K562 (cell line): ENCODE measurements at regions not wholly inside any gene's neighbourhood (a gene's known extent, or its start where the extent isn't known, plus 50 kb on each side); places are given as distances from the start of the nearest gene placed in this dataset.

Experiments
- EP300 ChIP-seq: IDR thresholded peaks from 2 replicates; pipeline ENCODE4 v1.6.1; 2012; ENCODE audit warnings: low read length, improper control_type of control experiment
- FOXA3 ChIP-seq, 2 experiments: fragments of 450-650 bp in 1 of 2; sonication (generic) in 1 of 2; formaldehyde crosslinking; IDR thresholded peaks in 1 of 2; conservative IDR thresholded peaks in 1 of 2; 2 replicates each; pipeline versions ENCODE4 v1.4.0 to v1.8.0; 2020 to 2022; ENCODE audit warnings: mild to moderate bottlenecking in 2 of 2, missing genetic modification reagents in 1 of 2
- JUN ChIP-seq, 2 experiments: sonication (generic) in 1 of 2; formaldehyde crosslinking in 1 of 2; IDR thresholded peaks; 2 replicates each; pipeline versions ENCODE4 v1.6.1 to v1.8.0; 2012 to 2022; ENCODE audit warnings: borderline replicate concordance in 2 of 2, mild to moderate bottlenecking in 2 of 2, improper control_type of control experiment in 1 of 2, low read depth in 1 of 2, low read length in 1 of 2, missing genetic modification reagents in 1 of 2
- KLF16 ChIP-seq: IDR thresholded peaks from 2 replicates; pipeline ENCODE4 v1.6.1; 2016; ENCODE audit warnings: antibody characterized with exemption
- RAD51 ChIP-seq: fragments of 450-650 bp; IDR thresholded peaks from 2 replicates; pipeline ENCODE4 v1.7.1; 2016; ENCODE audit warnings: low read depth, mild to moderate bottlenecking, borderline replicate concordance
- ZNF324 ChIP-seq: fragments of 250-450 bp; sonication (Bioruptor Pico); IDR thresholded peaks from 2 replicates; pipeline ENCODE4 v1.4.0; 2020; ENCODE audit warnings: mild to moderate bottlenecking
- ZNF778 ChIP-seq: fragments of 450-650 bp; formaldehyde crosslinking; IDR thresholded peaks from 2 replicates; pipeline ENCODE4 v1.4.0; 2020; ENCODE audit warnings: mild to moderate bottlenecking, moderate library complexity
- ZNF830 ChIP-seq: fragments of 250-450 bp; sonication (Bioruptor Pico); IDR thresholded peaks from 2 replicates; pipeline ENCODE4 v1.5.0; 2021; ENCODE audit warnings: mild to moderate bottlenecking
- TF ChIP-seq, protein P1 (sequence below), 3 experiments: IDR thresholded peaks in 2 of 3; conservative IDR thresholded peaks in 1 of 3; 2 replicates each; pipeline ENCODE4 v1.5.1; 2011 to 2012; ENCODE audit warnings: low read length in 3 of 3, mild to moderate bottlenecking in 3 of 3, control low read depth in 2 of 3, improper control_type of control experiment in 1 of 3, inconsistent platforms in 1 of 3, low read depth in 1 of 3, mixed read lengths in 1 of 3, moderate library complexity in 1 of 3; ENCODE audit not compliant: insufficient read depth in 2 of 3
- TF ChIP-seq, protein P2 (sequence below), 2 experiments: fragments of 450-650 bp; formaldehyde crosslinking in 1 of 2; IDR thresholded peaks; 2 replicates each; pipeline versions ENCODE4 v1.4.0 to v1.6.1; 2014 to 2020; ENCODE audit warnings: mild to moderate bottlenecking in 2 of 2, borderline replicate concordance in 1 of 2, low read depth in 1 of 2
- TF ChIP-seq, protein P3 (sequence below): fragments of 250-450 bp; sonication (Bioruptor Pico); IDR thresholded peaks from 2 replicates; pipeline ENCODE4 v1.8.0; 2021; ENCODE audit warnings: borderline replicate concordance, mild to moderate bottlenecking, moderate library complexity; ENCODE audit not compliant: poor library complexity, severe bottlenecking

DNA sequence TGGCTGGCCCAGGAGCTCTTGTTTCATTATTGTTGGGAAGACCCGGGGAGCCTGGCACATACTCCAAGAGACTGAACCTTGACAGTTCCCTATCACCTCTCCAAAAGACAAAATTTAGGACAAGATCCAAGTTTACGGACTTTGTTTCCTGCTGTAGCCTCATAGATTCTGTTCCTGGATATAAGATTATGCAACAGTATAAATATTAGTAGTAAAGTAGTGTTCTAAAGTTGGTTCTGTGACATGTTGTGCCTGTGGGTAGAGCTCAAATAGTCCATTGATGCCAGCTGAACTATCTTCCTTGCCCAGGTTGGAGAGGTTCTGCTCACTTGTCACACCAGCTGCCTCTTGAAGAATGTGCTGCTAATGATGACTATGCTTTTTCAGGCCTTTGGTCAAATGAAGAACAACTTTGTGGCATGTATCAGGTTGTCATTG, 430.2 kb downstream of the DMAC1 start:
- TF ChIP-seq EP300 (no peak), FOXA3 (CRISPR knock-in tag; conservative IDR thresholded peaks at IDR 0.05 in 1 of 2, IDR thresholded peaks at IDR 0.05 in 1 of 2) (no peak), ZNF324 (CRISPR knock-in tag) (no peak), ZNF830 (CRISPR knock-in tag) (no peak), KLF16 (no peak), RAD51 (no peak), ZNF778 (no peak), JUN (IDR thresholded peaks at IDR 0.05; ENCODE audit: borderline replicate concordance, low read depth, low read length) (no peak), JUN (CRISPR knock-in tag; IDR thresholded peaks at IDR 0.05; ENCODE audit: borderline replicate concordance) (no peak)
- TF ChIP-seq, protein P1, sequence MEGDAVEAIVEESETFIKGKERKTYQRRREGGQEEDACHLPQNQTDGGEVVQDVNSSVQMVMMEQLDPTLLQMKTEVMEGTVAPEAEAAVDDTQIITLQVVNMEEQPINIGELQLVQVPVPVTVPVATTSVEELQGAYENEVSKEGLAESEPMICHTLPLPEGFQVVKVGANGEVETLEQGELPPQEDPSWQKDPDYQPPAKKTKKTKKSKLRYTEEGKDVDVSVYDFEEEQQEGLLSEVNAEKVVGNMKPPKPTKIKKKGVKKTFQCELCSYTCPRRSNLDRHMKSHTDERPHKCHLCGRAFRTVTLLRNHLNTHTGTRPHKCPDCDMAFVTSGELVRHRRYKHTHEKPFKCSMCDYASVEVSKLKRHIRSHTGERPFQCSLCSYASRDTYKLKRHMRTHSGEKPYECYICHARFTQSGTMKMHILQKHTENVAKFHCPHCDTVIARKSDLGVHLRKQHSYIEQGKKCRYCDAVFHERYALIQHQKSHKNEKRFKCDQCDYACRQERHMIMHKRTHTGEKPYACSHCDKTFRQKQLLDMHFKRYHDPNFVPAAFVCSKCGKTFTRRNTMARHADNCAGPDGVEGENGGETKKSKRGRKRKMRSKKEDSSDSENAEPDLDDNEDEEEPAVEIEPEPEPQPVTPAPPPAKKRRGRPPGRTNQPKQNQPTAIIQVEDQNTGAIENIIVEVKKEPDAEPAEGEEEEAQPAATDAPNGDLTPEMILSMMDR (IDR thresholded peaks at IDR 0.05 in 2 of 3, conservative IDR thresholded peaks at IDR 0.05 in 1 of 3; ENCODE audit: insufficient read depth in 2 of 3, low read depth in 1 of 3, low read length in 3 of 3): no peak
- TF ChIP-seq, protein P2, sequence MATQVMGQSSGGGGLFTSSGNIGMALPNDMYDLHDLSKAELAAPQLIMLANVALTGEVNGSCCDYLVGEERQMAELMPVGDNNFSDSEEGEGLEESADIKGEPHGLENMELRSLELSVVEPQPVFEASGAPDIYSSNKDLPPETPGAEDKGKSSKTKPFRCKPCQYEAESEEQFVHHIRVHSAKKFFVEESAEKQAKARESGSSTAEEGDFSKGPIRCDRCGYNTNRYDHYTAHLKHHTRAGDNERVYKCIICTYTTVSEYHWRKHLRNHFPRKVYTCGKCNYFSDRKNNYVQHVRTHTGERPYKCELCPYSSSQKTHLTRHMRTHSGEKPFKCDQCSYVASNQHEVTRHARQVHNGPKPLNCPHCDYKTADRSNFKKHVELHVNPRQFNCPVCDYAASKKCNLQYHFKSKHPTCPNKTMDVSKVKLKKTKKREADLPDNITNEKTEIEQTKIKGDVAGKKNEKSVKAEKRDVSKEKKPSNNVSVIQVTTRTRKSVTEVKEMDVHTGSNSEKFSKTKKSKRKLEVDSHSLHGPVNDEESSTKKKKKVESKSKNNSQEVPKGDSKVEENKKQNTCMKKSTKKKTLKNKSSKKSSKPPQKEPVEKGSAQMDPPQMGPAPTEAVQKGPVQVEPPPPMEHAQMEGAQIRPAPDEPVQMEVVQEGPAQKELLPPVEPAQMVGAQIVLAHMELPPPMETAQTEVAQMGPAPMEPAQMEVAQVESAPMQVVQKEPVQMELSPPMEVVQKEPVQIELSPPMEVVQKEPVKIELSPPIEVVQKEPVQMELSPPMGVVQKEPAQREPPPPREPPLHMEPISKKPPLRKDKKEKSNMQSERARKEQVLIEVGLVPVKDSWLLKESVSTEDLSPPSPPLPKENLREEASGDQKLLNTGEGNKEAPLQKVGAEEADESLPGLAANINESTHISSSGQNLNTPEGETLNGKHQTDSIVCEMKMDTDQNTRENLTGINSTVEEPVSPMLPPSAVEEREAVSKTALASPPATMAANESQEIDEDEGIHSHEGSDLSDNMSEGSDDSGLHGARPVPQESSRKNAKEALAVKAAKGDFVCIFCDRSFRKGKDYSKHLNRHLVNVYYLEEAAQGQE (IDR thresholded peaks at IDR 0.05; ENCODE audit: borderline replicate concordance): no peak
- TF ChIP-seq, protein P2 (CRISPR knock-in tag; IDR thresholded peaks at IDR 0.05; ENCODE audit: low read depth): no peak
- TF ChIP-seq, protein P3, sequence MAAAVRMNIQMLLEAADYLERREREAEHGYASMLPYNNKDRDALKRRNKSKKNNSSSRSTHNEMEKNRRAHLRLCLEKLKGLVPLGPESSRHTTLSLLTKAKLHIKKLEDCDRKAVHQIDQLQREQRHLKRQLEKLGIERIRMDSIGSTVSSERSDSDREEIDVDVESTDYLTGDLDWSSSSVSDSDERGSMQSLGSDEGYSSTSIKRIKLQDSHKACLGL (CRISPR knock-in tag): no peak
